WTC11 (cell line): ENCODE measurements at regions not wholly inside any gene's neighbourhood (a gene's known extent, or its start where the extent isn't known, plus 50 kb on each side); places are given as distances from the start of the nearest gene placed in this dataset.

ENCODE experiments used
- ATAC-seq: fragments of 200-7000 bp; cut with Tn5 transposase; 2 replicates; pipeline ENCODE4 v1.10.0; 2021; ENCODE audit warnings: mild to moderate bottlenecking, moderate library complexity
- CTCF ChIA-PET: fragments of 300-600 bp; sonication (Branson Sonifier 250); formaldehyde crosslinking; loops from one replicate; lab custom pipeline; 2021; ENCODE audit warnings: antibody characterized with exemption; lab: Charles Lee
- POLR2A ChIA-PET: fragments of 350-600 bp; sonication (Branson Sonifier 250); formaldehyde crosslinking; loops from one replicate; lab custom pipeline; 2021; ENCODE audit warnings: antibody characterized with exemption; lab: Charles Lee
- DNase-seq: peaks from one replicate; pipeline ENCODE4 v3.0.0; 2021; ENCODE audit warnings: low spot score
- H3K27ac Mint-ChIP-seq: 2 replicates; pipeline ENCODE4 v1.8.0; 2021; ENCODE audit warnings: mixed read lengths
- H3K27me3 Mint-ChIP-seq: 2 replicates; pipeline ENCODE4 v1.8.0; 2021; ENCODE audit warnings: low read depth, mild to moderate bottlenecking, moderate library complexity, mixed read lengths
- H3K36me3 Mint-ChIP-seq: 2 replicates; pipeline ENCODE4 v1.8.0; 2021; ENCODE audit warnings: mixed read lengths
- H3K4me1 Mint-ChIP-seq: 2 replicates; pipeline ENCODE4 v1.8.0; 2022; ENCODE audit warnings: mixed read lengths
- H3K4me3 Mint-ChIP-seq: 2 replicates; pipeline ENCODE4 v1.8.0; 2021; ENCODE audit warnings: mild to moderate bottlenecking, moderate library complexity, mixed read lengths
- H3K9me3 Mint-ChIP-seq: 2 replicates; pipeline ENCODE4 v1.8.0; 2021; ENCODE audit warnings: mixed read lengths
- EMX1 ChIP-seq: fragments of 250-450 bp; sonication (Bioruptor Pico); IDR thresholded peaks from 2 replicates; pipeline ENCODE4 v1.8.0; 2021; ENCODE audit warnings: mild to moderate bottlenecking
- FOXP1 ChIP-seq: sonication (generic); formaldehyde crosslinking; IDR thresholded peaks from 2 replicates; pipeline ENCODE4 v1.8.0; 2022; ENCODE audit warnings: missing genetic modification reagents, mild to moderate bottlenecking, moderate library complexity, borderline replicate concordance
- GRHL2 ChIP-seq: fragments of 250-450 bp; sonication (Bioruptor Pico); IDR thresholded peaks from 2 replicates; pipeline ENCODE4 v1.8.0; 2022; ENCODE audit warnings: mild to moderate bottlenecking, moderate library complexity; ENCODE audit not compliant: insufficient replicate concordance, severe bottlenecking
- IRF2 ChIP-seq: sonication (generic); formaldehyde crosslinking; IDR thresholded peaks from 2 replicates; pipeline ENCODE4 v1.8.0; 2022; ENCODE audit warnings: low read depth, missing genetic modification reagents, borderline replicate concordance
- OVOL2 ChIP-seq: fragments of 250-450 bp; sonication (Bioruptor Pico); IDR thresholded peaks from 2 replicates; pipeline ENCODE4 v1.9.0; 2021; ENCODE audit warnings: mild to moderate bottlenecking, borderline replicate concordance
- ZNF121 ChIP-seq: sonication (generic); formaldehyde crosslinking; IDR thresholded peaks from 2 replicates; pipeline ENCODE4 v1.8.0; 2023; ENCODE audit warnings: missing genetic modification reagents
- ZNF138 ChIP-seq: sonication (generic); formaldehyde crosslinking; conservative IDR thresholded peaks from 2 replicates; pipeline ENCODE4 v1.8.1; 2022; ENCODE audit warnings: mild to moderate bottlenecking, moderate library complexity, missing genetic modification reagents
- ZNF232 ChIP-seq: sonication (generic); formaldehyde crosslinking; IDR thresholded peaks from 2 replicates; pipeline ENCODE4 v1.8.0; 2022; ENCODE audit warnings: mild to moderate bottlenecking, missing genetic modification reagents
- TF ChIP-seq, protein P1 (sequence below): sonication (generic); formaldehyde crosslinking; IDR thresholded peaks from 2 replicates; pipeline ENCODE4 v1.8.1; 2022; ENCODE audit warnings: low read depth, missing genetic modification reagents, borderline replicate concordance
- TF ChIP-seq, protein P2 (sequence below): sonication (generic); formaldehyde crosslinking; IDR thresholded peaks from 2 replicates; pipeline ENCODE4 v1.8.0; 2022; ENCODE audit warnings: missing genetic modification reagents
- TF ChIP-seq, protein P3 (sequence below): sonication (generic); formaldehyde crosslinking; IDR thresholded peaks from 2 replicates; pipeline ENCODE4 v1.8.0; 2023; ENCODE audit warnings: mild to moderate bottlenecking, missing genetic modification reagents
- TF ChIP-seq, protein P4 (sequence below): sonication (generic); formaldehyde crosslinking; IDR thresholded peaks from 2 replicates; pipeline ENCODE4 v1.8.1; 2023; ENCODE audit warnings: mild to moderate bottlenecking, missing genetic modification reagents
- TF ChIP-seq, protein P5 (sequence below): sonication (generic); formaldehyde crosslinking; IDR thresholded peaks from 2 replicates; pipeline ENCODE4 v1.8.1; 2022; ENCODE audit warnings: mild to moderate bottlenecking, moderate library complexity, missing genetic modification reagents
- TF ChIP-seq, protein P6 (sequence below): fragments of 250-450 bp; sonication (Bioruptor Pico); IDR thresholded peaks from 2 replicates; pipeline ENCODE4 v1.8.0; 2021; ENCODE audit warnings: mild to moderate bottlenecking
- TF ChIP-seq, protein P7 (sequence below): sonication (generic); formaldehyde crosslinking; IDR thresholded peaks from 2 replicates; pipeline ENCODE4 v1.8.1; 2023; ENCODE audit warnings: mild to moderate bottlenecking, missing genetic modification reagents, moderate library complexity

DNA sequence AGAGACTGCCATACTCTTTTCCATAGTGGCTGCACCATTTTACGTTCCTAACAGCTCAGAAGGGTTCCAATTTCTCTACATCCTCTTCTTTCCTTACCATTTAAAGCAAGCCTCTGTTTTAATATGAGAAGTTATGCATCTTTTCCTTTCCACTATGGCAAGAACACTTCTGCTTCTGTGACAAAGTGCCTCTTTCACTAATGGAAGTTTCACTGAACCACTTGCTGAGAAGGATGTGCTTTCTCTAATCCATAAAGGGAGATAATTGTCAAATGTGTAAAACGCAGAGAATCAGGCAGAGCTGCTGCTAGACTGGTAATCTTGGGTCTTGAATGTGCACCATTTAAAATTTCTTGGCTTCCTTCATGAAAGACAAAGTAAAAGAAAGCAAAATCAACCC is 131.6 kb downstream of the PJA2 start:
- ATAC-seq: no peak
- TF ChIP-seq ZNF138 (CRISPR knock-in tag): no peak
- no peaks in the 10 kb centered on the region for H3K27me3 Mint-ChIP-seq
- 0 out of 2 replicates have a peak, but pooled peaks cover 7% of the 10 kb centered on the region for H3K9me3 Mint-ChIP-seq
- peaks cover 3% of the 10 kb centered on the region; the same call in 1 of the 2 replicates for H3K4me1 Mint-ChIP-seq
- H3K36me3 Mint-ChIP-seq: no peaks in the 10 kb centered on the region
- H3K27ac Mint-ChIP-seq: no peak overlapping the region
- POLR2A ChIA-PET: no interaction called here
- CTCF ChIA-PET: no interaction called here
- no peak overlapping the region for H3K4me3 Mint-ChIP-seq
- no peak for DNase-seq

DNA sequence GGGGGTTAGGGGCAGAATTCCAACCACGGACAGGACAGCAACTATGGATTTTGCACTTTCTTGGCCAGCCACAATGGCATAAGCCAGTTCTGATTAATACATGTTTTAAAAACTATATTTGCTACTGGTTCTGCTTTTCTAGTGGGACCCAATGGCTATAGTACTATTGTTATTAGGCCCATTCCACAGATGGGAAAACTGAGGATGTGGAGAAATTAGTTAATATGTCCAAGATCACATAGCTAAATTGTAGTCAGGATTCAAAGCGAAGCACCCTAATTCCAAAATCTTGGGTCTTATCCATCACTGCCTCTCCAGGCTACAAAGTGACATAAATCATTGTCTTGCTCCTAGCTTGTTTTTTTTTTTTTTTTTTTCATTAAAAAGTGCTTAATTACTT is 133.9 kb downstream of the PJA2 start:
- POLR2A ChIA-PET: interaction anchor here (0.6 kb wide), 1 partner anchor 548 kb away, joined by 3 read pairs; no protein-coding TSS in a partner anchor
- no peaks in the 10 kb centered on the region for H3K36me3 Mint-ChIP-seq
- DNase-seq (no peak), ATAC-seq (no peak)
- TF ChIP-seq, protein P1, sequence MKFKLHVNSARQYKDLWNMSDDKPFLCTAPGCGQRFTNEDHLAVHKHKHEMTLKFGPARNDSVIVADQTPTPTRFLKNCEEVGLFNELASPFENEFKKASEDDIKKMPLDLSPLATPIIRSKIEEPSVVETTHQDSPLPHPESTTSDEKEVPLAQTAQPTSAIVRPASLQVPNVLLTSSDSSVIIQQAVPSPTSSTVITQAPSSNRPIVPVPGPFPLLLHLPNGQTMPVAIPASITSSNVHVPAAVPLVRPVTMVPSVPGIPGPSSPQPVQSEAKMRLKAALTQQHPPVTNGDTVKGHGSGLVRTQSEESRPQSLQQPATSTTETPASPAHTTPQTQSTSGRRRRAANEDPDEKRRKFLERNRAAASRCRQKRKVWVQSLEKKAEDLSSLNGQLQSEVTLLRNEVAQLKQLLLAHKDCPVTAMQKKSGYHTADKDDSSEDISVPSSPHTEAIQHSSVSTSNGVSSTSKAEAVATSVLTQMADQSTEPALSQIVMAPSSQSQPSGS (CRISPR knock-in tag): no peak
- TF ChIP-seq, protein P2, sequence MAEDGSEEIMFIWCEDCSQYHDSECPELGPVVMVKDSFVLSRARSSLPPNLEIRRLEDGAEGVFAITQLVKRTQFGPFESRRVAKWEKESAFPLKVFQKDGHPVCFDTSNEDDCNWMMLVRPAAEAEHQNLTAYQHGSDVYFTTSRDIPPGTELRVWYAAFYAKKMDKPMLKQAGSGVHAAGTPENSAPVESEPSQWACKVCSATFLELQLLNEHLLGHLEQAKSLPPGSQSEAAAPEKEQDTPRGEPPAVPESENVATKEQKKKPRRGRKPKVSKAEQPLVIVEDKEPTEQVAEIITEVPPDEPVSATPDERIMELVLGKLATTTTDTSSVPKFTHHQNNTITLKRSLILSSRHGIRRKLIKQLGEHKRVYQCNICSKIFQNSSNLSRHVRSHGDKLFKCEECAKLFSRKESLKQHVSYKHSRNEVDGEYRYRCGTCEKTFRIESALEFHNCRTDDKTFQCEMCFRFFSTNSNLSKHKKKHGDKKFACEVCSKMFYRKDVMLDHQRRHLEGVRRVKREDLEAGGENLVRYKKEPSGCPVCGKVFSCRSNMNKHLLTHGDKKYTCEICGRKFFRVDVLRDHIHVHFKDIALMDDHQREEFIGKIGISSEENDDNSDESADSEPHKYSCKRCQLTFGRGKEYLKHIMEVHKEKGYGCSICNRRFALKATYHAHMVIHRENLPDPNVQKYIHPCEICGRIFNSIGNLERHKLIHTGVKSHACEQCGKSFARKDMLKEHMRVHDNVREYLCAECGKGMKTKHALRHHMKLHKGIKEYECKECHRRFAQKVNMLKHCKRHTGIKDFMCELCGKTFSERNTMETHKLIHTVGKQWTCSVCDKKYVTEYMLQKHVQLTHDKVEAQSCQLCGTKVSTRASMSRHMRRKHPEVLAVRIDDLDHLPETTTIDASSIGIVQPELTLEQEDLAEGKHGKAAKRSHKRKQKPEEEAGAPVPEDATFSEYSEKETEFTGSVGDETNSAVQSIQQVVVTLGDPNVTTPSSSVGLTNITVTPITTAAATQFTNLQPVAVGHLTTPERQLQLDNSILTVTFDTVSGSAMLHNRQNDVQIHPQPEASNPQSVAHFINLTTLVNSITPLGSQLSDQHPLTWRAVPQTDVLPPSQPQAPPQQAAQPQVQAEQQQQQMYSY (CRISPR knock-in tag): no peak
- TF ChIP-seq, protein P3, sequence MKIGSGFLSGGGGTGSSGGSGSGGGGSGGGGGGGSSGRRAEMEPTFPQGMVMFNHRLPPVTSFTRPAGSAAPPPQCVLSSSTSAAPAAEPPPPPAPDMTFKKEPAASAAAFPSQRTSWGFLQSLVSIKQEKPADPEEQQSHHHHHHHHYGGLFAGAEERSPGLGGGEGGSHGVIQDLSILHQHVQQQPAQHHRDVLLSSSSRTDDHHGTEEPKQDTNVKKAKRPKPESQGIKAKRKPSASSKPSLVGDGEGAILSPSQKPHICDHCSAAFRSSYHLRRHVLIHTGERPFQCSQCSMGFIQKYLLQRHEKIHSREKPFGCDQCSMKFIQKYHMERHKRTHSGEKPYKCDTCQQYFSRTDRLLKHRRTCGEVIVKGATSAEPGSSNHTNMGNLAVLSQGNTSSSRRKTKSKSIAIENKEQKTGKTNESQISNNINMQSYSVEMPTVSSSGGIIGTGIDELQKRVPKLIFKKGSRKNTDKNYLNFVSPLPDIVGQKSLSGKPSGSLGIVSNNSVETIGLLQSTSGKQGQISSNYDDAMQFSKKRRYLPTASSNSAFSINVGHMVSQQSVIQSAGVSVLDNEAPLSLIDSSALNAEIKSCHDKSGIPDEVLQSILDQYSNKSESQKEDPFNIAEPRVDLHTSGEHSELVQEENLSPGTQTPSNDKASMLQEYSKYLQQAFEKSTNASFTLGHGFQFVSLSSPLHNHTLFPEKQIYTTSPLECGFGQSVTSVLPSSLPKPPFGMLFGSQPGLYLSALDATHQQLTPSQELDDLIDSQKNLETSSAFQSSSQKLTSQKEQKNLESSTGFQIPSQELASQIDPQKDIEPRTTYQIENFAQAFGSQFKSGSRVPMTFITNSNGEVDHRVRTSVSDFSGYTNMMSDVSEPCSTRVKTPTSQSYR (CRISPR knock-in tag): no peak
- TF ChIP-seq ZNF232 (no peak), ZNF121 (no peak)
- TF ChIP-seq, protein P4, sequence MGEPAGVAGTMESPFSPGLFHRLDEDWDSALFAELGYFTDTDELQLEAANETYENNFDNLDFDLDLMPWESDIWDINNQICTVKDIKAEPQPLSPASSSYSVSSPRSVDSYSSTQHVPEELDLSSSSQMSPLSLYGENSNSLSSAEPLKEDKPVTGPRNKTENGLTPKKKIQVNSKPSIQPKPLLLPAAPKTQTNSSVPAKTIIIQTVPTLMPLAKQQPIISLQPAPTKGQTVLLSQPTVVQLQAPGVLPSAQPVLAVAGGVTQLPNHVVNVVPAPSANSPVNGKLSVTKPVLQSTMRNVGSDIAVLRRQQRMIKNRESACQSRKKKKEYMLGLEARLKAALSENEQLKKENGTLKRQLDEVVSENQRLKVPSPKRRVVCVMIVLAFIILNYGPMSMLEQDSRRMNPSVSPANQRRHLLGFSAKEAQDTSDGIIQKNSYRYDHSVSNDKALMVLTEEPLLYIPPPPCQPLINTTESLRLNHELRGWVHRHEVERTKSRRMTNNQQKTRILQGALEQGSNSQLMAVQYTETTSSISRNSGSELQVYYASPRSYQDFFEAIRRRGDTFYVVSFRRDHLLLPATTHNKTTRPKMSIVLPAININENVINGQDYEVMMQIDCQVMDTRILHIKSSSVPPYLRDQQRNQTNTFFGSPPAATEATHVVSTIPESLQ (CRISPR knock-in tag): no peak
- CTCF ChIA-PET: interaction anchor here (0.7 kb wide), 1 partner anchor 32 kb away, joined by 3 read pairs; no protein-coding TSS in a partner anchor
- no peaks in the 10 kb centered on the region for H3K4me1 Mint-ChIP-seq
- H3K9me3 Mint-ChIP-seq: peaks cover 19% of the 10 kb centered on the region
- no peak overlapping the region for H3K4me3 Mint-ChIP-seq
- no peaks in the 10 kb centered on the region for H3K27me3 Mint-ChIP-seq
- no peak overlapping the region for H3K27ac Mint-ChIP-seq

DNA sequence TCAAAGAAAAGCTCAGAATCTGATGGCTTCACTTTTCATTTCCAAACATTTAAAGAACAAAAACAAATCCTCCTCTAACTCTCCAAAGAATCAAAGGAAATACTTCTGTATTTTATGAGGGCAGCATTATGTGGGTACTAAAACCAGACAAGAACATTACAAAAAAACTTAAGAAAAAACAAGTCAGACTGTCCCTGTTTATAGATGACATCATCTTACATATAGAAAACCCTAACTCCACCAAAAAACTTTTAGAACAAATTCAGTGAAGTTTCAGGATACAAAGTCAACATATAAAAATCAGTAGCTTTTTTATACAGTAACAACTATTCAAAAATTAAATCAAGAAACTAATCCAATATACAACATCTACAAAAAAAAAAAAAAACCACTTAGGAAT is 136.2 kb downstream of the PJA2 start:
- Mint-ChIP-seq H3K4me3 (no peak overlapping the region), H3K4me1 (no peaks in the 10 kb centered on the region), H3K27me3 (no peaks in the 10 kb centered on the region), H3K36me3 (no peaks in the 10 kb centered on the region), H3K27ac (no peak overlapping the region), H3K9me3 (peaks cover 19% of the 10 kb centered on the region)
- CTCF ChIA-PET: no interaction called here
- DNase-seq (no peak), ATAC-seq (no peak)
- POLR2A ChIA-PET: no interaction called here
- no peak for TF ChIP-seq OVOL2 (CRISPR knock-in tag)
- no peak for TF ChIP-seq GRHL2
- TF ChIP-seq, protein P5, sequence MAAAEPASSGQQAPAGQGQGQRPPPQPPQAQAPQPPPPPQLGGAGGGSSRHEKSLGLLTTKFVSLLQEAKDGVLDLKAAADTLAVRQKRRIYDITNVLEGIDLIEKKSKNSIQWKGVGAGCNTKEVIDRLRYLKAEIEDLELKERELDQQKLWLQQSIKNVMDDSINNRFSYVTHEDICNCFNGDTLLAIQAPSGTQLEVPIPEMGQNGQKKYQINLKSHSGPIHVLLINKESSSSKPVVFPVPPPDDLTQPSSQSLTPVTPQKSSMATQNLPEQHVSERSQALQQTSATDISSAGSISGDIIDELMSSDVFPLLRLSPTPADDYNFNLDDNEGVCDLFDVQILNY (CRISPR knock-in tag): no peak
- TF ChIP-seq, protein P6, sequence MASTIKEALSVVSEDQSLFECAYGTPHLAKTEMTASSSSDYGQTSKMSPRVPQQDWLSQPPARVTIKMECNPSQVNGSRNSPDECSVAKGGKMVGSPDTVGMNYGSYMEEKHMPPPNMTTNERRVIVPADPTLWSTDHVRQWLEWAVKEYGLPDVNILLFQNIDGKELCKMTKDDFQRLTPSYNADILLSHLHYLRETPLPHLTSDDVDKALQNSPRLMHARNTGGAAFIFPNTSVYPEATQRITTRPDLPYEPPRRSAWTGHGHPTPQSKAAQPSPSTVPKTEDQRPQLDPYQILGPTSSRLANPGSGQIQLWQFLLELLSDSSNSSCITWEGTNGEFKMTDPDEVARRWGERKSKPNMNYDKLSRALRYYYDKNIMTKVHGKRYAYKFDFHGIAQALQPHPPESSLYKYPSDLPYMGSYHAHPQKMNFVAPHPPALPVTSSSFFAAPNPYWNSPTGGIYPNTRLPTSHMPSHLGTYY (CRISPR knock-in tag): no peak
- no peak for TF ChIP-seq IRF2 (CRISPR knock-in tag)
- no peak for TF ChIP-seq EMX1 (CRISPR knock-in tag)
- TF ChIP-seq, protein P7, sequence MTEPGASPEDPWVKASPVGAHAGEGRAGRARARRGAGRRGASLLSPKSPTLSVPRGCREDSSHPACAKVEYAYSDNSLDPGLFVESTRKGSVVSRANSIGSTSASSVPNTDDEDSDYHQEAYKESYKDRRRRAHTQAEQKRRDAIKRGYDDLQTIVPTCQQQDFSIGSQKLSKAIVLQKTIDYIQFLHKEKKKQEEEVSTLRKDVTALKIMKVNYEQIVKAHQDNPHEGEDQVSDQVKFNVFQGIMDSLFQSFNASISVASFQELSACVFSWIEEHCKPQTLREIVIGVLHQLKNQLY: no peak
- TF ChIP-seq FOXP1 (CRISPR knock-in tag): no peak
